Activated T-cell treated with anti-CD3 and anti-CD28 coated beads, Interleukin-2, amount 50 U/mL, for 4 hours (primary cell): ENCODE measurements at regions not wholly inside any gene's neighbourhood (a gene's known extent, or its start where the extent isn't known, plus 50 kb on each side); places are given as distances from the start of the nearest gene placed in this dataset.

Experiments
- ATAC-seq, 2 donors: fragments of 200-7000 bp; cut with Tn5 transposase; one replicate each; pipeline ENCODE4 v1.10.0; 2021
- DNase-seq: peaks from one replicate; pipeline ENCODE4 v3.0.0-alpha.2; 2020
- H3K27me3 Mint-ChIP-seq: one replicate; pipeline ENCODE4 v1.8.0; 2021; ENCODE audit warnings: low read depth, mixed read lengths
- H3K36me3 Mint-ChIP-seq: one replicate; pipeline ENCODE4 v1.8.0; 2022; ENCODE audit warnings: mixed read lengths; ENCODE audit not compliant: insufficient read depth
- H3K4me1 Mint-ChIP-seq: one replicate; pipeline ENCODE4 v1.8.0; 2021; ENCODE audit warnings: low read depth, mixed read lengths
- H3K4me3 Mint-ChIP-seq: one replicate; pipeline ENCODE4 v1.8.0; 2021; ENCODE audit warnings: mild to moderate bottlenecking, moderate library complexity, mixed read lengths
- H3K9me3 Mint-ChIP-seq: one replicate; pipeline ENCODE4 v1.8.0; 2021; ENCODE audit warnings: mixed read lengths

GRCh38 chr2:23270810-23271209 is 114.2 kb upstream of the KLHL29 start:
- Mint-ChIP-seq H3K4me1 (no peaks in the 10 kb centered on the region), H3K27me3 (peaks cover 6% of the 10 kb centered on the region), H3K9me3 (no peaks in the 10 kb centered on the region), H3K4me3 (no peak overlapping the region), H3K36me3 (no peaks in the 10 kb centered on the region)
- ATAC-seq (no peak), DNase-seq (no peak)

DNA sequence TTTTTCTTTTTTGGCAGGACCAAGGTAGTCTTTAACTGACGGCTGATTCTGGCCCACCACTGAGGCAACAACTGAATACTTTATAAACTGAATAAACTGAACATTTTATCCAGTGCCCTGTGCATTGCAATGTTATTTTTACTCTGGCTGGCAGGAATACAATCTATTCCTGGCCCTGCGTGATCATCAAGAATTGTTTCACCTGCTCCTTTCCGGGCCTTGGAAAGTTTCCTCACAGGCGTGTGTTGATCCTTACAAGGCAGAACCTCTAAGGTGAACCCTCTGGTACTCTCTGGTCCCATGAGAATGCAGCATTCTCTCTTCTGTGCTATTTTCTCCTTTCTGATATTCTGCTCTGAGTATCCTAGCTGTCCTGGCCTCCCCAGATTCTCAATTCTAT is 113.7 kb upstream of the KLHL29 start:
- Mint-ChIP-seq H3K36me3 (no peaks in the 10 kb centered on the region), H3K9me3 (no peaks in the 10 kb centered on the region), H3K4me3 (no peak overlapping the region), H3K4me1 (no peaks in the 10 kb centered on the region), H3K27me3 (peaks cover 6% of the 10 kb centered on the region)
- no peak for ATAC-seq
- DNase-seq, result no peak

DNA sequence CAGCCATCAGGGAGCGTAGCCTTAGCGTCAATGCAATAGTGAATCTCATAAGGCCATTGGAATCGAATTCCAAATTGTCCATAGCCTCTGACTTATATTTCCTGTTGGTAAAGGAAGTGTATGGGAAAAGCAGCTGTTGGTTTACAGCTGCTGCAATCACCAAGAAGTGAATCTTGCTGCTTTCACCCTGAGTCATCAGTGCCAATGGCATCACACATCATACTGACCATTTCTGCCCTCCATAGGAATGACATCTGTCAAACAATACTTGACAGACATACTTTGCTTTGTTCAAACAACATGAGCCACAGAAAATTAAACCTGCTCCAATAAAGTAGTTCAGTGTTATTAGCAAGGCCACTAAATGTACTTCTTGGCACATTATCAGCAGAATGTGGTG is 111.2 kb upstream of the KLHL29 start:
- DNase-seq, result no peak

DNA sequence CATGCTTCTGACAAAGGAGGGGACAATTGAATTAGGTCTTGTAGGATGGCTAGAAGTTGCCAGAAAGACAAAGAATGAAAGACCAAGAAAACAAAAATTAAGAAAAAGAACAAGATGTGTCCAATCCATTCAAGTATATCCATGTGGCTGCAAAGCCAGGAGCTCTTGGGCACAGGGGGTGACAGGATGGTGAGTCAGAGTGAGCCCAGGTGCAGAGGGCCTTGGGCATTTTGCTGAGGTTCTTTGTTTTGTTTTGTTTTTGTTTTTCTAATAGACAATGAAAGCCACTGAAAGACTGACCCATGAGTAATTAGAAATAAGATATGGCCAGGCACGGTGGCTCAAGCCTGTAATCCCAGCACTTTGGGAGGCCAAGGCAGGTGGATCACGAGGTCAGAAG is 104.6 kb upstream of the KLHL29 start:
- Mint-ChIP-seq H3K9me3 (no peaks in the 10 kb centered on the region), H3K36me3 (no peaks in the 10 kb centered on the region), H3K4me1 (no peaks in the 10 kb centered on the region), H3K27me3 (peaks cover 12% of the 10 kb centered on the region), H3K4me3 (no peak overlapping the region)
- ATAC-seq, result no peak
- no peak for DNase-seq

More for the DNA sequence above, 111.2 kb upstream of the KLHL29 start:
- Mint-ChIP-seq H3K4me3 (no peak overlapping the region), H3K4me1 (no peaks in the 10 kb centered on the region), H3K27me3 (peaks cover 16% of the 10 kb centered on the region), H3K9me3 (no peaks in the 10 kb centered on the region), H3K36me3 (no peaks in the 10 kb centered on the region)
- no peak for ATAC-seq

- DNase-seq, result no peak
- Mint-ChIP-seq H3K4me3 (no peak overlapping the region), H3K27me3 (peaks cover 3% of the 10 kb centered on the region), H3K36me3 (no peaks in the 10 kb centered on the region), H3K9me3 (no peaks in the 10 kb centered on the region), H3K4me1 (no peaks in the 10 kb centered on the region)
- ATAC-seq, result no peak
Observed at GRCh38 chr2:23283653-23284052, 101.3 kb upstream of the KLHL29 start.

DNA sequence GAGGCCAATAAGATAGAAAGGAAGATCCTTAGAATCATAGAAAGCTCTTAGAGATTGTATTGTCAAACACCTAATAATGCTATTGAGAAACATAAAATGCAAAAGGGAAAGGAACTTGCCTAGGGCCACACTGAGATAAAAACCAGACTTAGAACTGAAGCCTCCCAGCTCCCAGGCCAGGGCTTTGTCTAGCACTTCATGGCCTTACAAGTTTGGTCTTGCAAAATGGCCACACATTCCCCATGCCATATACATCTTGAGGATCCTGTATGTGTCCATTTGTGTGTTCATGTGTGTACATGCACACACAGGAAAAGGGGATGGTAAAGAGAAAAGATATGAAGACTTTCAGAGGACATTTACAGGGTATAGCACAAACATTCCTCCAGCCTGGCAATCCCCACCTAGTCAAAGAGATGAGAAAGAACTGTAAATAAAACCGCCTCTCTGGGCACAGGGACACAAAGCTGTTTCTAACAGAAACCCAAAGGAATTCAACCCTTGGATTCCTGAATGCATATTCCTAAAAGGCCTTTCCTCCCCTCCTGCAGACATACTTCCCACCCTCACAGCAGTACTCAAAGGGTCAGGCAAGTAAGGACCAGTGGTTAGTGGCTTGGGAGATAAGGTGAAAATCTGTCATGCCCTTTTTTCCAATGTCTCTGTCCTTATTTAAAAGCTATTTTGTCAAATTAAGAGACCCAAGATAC is 99.7 kb upstream of the KLHL29 start:
- no peaks in the 10 kb centered on the region for H3K4me1 Mint-ChIP-seq

DNA sequence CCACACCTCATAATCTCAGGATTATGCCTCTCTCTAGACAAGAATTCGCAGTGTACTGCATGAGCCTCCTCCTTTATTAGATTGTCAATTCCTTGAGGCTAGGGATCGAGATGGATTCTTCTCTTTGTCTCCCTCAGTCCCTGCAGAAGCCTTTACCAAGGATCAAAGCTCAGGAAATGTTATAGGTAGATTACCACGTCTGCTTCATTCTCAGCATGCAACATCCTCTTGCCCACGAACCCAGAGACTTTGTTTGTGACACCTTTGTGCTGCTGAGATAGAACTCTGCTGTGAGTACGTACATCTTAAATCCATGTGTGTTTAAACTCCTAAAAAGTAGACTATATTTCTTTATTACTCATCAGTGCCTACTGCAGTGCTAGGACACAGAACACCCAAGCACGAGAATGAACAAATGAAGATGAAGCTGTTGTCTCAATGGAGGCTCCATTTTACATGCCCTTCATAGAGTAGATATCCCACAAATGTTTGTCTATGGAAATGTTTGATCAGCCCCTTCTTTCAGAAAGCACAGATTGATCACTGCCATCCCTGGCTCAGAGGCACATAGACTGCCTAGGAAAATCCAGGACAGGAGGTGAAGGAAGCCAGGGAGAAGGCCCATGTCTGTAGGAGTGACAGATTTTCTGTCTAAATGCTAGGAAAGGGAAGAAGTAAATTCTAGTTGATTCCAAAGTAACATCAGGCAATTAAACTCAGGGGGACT is 98.8 kb upstream of the KLHL29 start:
- ATAC-seq (no peak), DNase-seq (no peak)
- H3K4me1 Mint-ChIP-seq, result no peaks in the 10 kb centered on the region
- no peaks in the 10 kb centered on the region for H3K9me3 Mint-ChIP-seq
- no peak overlapping the region for H3K4me3 Mint-ChIP-seq
- H3K36me3 Mint-ChIP-seq, result no peaks in the 10 kb centered on the region
- no peaks in the 10 kb centered on the region for H3K27me3 Mint-ChIP-seq

More for the DNA sequence above, 99.7 kb upstream of the KLHL29 start:
- no peak for DNase-seq
- Mint-ChIP-seq H3K9me3 (no peaks in the 10 kb centered on the region), H3K36me3 (no peaks in the 10 kb centered on the region), H3K4me3 (no peak overlapping the region), H3K27me3 (no peaks in the 10 kb centered on the region)
- ATAC-seq, result no peak

DNA sequence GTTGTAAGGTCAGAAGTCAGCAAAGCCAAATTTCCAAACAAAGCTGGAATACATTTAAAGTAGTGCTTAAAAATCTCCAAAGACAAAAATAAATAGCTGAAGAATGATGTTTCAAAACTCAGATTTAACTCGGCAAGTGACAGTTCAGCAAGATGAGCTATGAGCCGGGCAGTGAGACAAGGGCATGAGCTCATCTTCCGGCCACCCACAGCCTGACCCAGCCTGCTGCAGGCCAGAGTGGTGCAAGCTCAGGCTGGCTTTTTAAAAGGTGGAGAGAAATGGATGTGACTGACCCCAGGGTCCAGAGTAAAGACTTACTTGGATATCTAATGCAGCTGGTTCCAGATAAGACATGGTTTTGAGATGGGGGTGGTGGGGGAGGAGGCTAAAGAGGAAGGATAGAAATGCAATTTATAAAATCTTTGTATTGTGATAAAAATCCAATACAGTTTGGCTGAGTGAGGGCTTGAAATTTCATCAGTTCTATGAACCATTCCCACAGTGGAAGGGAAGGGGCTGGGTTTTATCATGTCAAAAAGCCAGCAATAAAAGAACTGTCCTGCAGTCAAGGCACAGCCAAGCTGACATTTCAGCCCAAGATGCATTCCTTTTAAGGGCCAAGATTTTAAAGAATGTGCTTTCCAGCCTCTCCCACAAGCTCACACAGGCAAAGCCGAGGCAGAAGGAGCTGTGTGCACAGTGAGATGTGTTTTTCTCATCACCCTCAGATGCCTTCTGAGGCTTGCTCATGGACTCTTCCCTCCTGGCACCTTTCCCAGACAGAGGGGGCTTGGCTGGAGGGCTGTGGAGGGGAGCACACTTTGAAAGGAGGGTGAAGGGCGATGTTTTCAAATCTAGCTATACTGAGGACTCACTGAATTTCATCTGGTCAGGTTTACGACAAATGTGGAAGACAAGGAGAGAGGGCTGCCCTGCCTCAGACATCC is 97.9 kb upstream of the KLHL29 start:
- Mint-ChIP-seq H3K4me1 (no peaks in the 10 kb centered on the region), H3K4me3 (no peak overlapping the region), H3K27me3 (no peaks in the 10 kb centered on the region), H3K9me3 (no peaks in the 10 kb centered on the region), H3K36me3 (no peaks in the 10 kb centered on the region)
- DNase-seq (no peak), ATAC-seq (no peak)

- no peaks in the 10 kb centered on the region for H3K36me3 Mint-ChIP-seq
- DNase-seq, result no peak
- H3K4me1 Mint-ChIP-seq, result no peaks in the 10 kb centered on the region
- peaks cover 10% of the 10 kb centered on the region for H3K27me3 Mint-ChIP-seq
- H3K4me3 Mint-ChIP-seq, result no peak overlapping the region
- no peaks in the 10 kb centered on the region for H3K9me3 Mint-ChIP-seq
- ATAC-seq, result no peak
Observed at GRCh38 chr2:23289671-23290070, 95.3 kb upstream of the KLHL29 start.

- no peak for ATAC-seq
- Mint-ChIP-seq H3K4me3 (no peak overlapping the region), H3K9me3 (no peaks in the 10 kb centered on the region), H3K27me3 (peaks cover 16% of the 10 kb centered on the region), H3K4me1 (no peaks in the 10 kb centered on the region), H3K36me3 (no peaks in the 10 kb centered on the region)
- no peak for DNase-seq
Observed at GRCh38 chr2:23291239-23291638, 93.7 kb upstream of the KLHL29 start.

GRCh38 chr2:23292024-23292423 is 93.0 kb upstream of the KLHL29 start:
- Mint-ChIP-seq H3K4me1 (no peaks in the 10 kb centered on the region), H3K36me3 (no peaks in the 10 kb centered on the region), H3K27me3 (peaks cover 16% of the 10 kb centered on the region), H3K4me3 (no peak overlapping the region), H3K9me3 (no peaks in the 10 kb centered on the region)
- no peak for ATAC-seq
- no peak for DNase-seq

DNA sequence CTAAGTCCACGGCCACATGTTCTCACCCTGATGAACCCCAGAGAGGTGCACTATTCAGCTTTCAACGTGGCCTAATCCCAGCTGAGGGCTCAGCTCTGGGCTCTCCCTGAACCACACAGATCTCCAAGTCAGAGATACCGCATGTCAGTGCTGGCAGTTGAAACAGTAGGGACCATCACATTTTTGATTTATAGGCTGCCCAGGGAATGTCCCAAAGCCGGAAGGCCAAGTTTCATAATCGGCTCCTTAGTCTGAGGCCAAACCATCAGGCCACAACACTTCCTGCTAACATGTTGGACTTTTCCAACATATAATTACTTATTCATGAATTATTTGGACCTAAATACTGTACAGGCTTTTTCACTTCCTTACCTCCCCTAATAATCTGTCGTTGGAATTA is 91.9 kb upstream of the KLHL29 start:
- Mint-ChIP-seq H3K9me3 (no peaks in the 10 kb centered on the region), H3K4me1 (no peaks in the 10 kb centered on the region), H3K36me3 (no peaks in the 10 kb centered on the region), H3K4me3 (no peak overlapping the region), H3K27me3 (peaks cover 16% of the 10 kb centered on the region)
- ATAC-seq, result no peak
- no peak for DNase-seq

DNA sequence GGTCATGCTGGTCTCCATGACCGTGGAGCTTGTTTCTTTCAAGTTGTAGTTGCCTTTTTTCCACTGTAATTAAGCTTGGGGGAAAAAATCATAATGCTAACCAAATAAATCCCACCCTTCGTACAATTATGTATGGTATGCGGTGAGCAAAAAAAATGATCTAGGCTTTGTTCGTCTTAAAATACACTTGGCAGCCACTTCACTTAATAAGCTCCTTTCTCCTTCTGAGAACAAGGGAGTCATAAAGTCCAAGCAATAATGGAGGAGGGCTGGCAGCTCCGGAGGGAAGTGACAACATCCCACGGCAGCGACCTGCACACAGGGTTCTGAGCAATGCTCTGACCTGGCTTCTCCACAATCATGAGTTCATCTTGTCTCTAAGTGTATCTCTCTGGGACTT is 91.2 kb upstream of the KLHL29 start:
- Mint-ChIP-seq H3K9me3 (no peaks in the 10 kb centered on the region), H3K4me3 (no peak overlapping the region), H3K27me3 (peaks cover 21% of the 10 kb centered on the region), H3K4me1 (no peaks in the 10 kb centered on the region), H3K36me3 (no peaks in the 10 kb centered on the region)
- no peak for ATAC-seq
- no peak for DNase-seq

DNA sequence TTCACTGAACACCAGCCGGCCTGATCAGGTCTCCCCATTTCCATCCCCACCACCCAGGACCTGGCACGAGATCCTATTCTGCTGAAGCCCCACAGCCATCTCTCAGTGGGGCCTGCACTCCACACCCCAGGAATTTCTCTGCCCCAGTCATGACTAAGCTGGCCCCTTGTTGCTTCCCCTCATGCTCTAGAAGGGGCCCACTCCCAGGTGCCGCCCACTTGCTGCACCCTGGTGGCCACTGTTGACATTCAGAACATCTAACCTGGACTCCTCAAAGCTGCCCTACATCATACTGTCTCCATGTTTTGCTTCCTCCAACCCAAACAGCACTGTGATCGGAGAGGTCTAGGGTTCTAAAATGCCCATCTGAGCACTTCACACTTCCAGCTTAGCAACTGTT is 90.7 kb upstream of the KLHL29 start:
- DNase-seq, result no peak
- no peaks in the 10 kb centered on the region for H3K4me1 Mint-ChIP-seq
- H3K9me3 Mint-ChIP-seq, result no peaks in the 10 kb centered on the region
- H3K4me3 Mint-ChIP-seq, result no peak overlapping the region
- no peak for ATAC-seq
- H3K27me3 Mint-ChIP-seq, result peaks cover 22% of the 10 kb centered on the region
- no peaks in the 10 kb centered on the region for H3K36me3 Mint-ChIP-seq
